ENCODE measurements at regions not wholly inside any gene's neighbourhood (a gene's known extent, or its start where the extent isn't known, plus 50 kb on each side); places are given as distances from the start of the nearest gene placed in this dataset.
A peak's percentile ranks its signal among the peaks of the same experiment; 100 is the strongest.
"Not testable (repeated sequence)": the region's sequence is repeated elsewhere in the genome, so short reads cannot be mapped to it uniquely, and the experiment has no call there.

GRCh38 chr1:172918478-172918877, 132.3 kb downstream of the TNFSF18 start:
- DNase-seq (ENCODE audit: low read depth), result no peak

- DNase-seq (ENCODE audit: low read depth), result no peak
These were observed 124.7 kb downstream of the TNFSF18 start for GRCh38 chr1:172926070-172926469.

- no peak for DNase-seq (ENCODE audit: low read depth)
These were observed 122.3 kb downstream of the TNFSF18 start for GRCh38 chr1:172928412-172928811.

- no peak for DNase-seq (ENCODE audit: low read depth)
These were observed 121.7 kb downstream of the TNFSF18 start for GRCh38 chr1:172929006-172929405.

- no peak for DNase-seq (ENCODE audit: low read depth)
These were observed 120.6 kb downstream of the TNFSF18 start for GRCh38 chr1:172930142-172930541.

- no peak for DNase-seq (ENCODE audit: low read depth)
These were observed 119.4 kb downstream of the TNFSF18 start for GRCh38 chr1:172931340-172931739.

GRCh38 chr1:172931761-172932160, 119.0 kb downstream of the TNFSF18 start:
- DNase-seq (ENCODE audit: low read depth), result no peak

- no peak for DNase-seq (ENCODE audit: low read depth)
These were observed 117.8 kb downstream of the TNFSF18 start for GRCh38 chr1:172932981-172933380.

- DNase-seq (ENCODE audit: low read depth), result no peak
These were observed 116.4 kb downstream of the TNFSF18 start for GRCh38 chr1:172934417-172934762.

- no peak for DNase-seq (ENCODE audit: low read depth)
These were observed 115.6 kb downstream of the TNFSF18 start for GRCh38 chr1:172935062-172935592.

GRCh38 chr1:172936088-172936645, 114.6 kb downstream of the TNFSF18 start:
- no peak for DNase-seq (ENCODE audit: low read depth)

- DNase-seq (ENCODE audit: low read depth), result peak; percentile 40
These were observed 112.1 kb downstream of the TNFSF18 start for GRCh38 chr1:172938681-172939080.

- DNase-seq (ENCODE audit: low read depth), result no peak
These were observed 111.3 kb downstream of the TNFSF18 start for GRCh38 chr1:172939475-172939874.

GRCh38 chr1:172940174-172940855, 110.4 kb downstream of the TNFSF18 start:
- no peak for DNase-seq (ENCODE audit: low read depth)

- no peak for DNase-seq (ENCODE audit: low read depth)
These were observed 109.3 kb downstream of the TNFSF18 start for GRCh38 chr1:172941471-172941870.

- no peak for DNase-seq (ENCODE audit: low read depth)
These were observed 108.8 kb downstream of the TNFSF18 start for GRCh38 chr1:172941945-172942344.

GRCh38 chr1:172943138-172943537, 107.6 kb downstream of the TNFSF18 start:
- DNase-seq (ENCODE audit: low read depth), result not testable (repeated sequence)

- DNase-seq (ENCODE audit: low read depth), result no peak
These were observed 105.8 kb downstream of the TNFSF18 start for GRCh38 chr1:172944931-172945330.

GRCh38 chr1:172946814-172947507, 103.8 kb downstream of the TNFSF18 start:
- DNase-seq (ENCODE audit: low read depth), result no peak

- peak; percentile 36 for DNase-seq (ENCODE audit: low read depth)
These were observed 102.3 kb downstream of the TNFSF18 start for GRCh38 chr1:172948457-172948856.

GRCh38 chr1:172949096-172949495, 101.6 kb downstream of the TNFSF18 start:
- no peak for DNase-seq (ENCODE audit: low read depth)

- no peak for DNase-seq (ENCODE audit: low read depth)
These were observed 100.2 kb downstream of the TNFSF18 start for GRCh38 chr1:172950528-172950927.

GRCh38 chr1:172951730-172952365, 98.9 kb downstream of the TNFSF18 start:
- DNase-seq (ENCODE audit: low read depth), result peak; percentile 39
